ENCODE measurements at regions not wholly inside any gene's neighbourhood (a gene's known extent, or its start where the extent isn't known, plus 50 kb on each side); places are given as distances from the start of the nearest gene placed in this dataset.

- H3K36me3 ChIP-seq (ENCODE audit: control insufficient read depth, insufficient read depth, low read length) = no peaks in the 10 kb centered on the region
- no peak overlapping the region for H3K4me3 ChIP-seq (ENCODE audit: low read length)
- H3K9ac ChIP-seq (ENCODE audit: low read length) = no peak overlapping the region
- H3K27me3 ChIP-seq (ENCODE audit: control insufficient read depth, insufficient read depth, low read length) = no peaks in the 10 kb centered on the region
- H3K4me1 ChIP-seq (ENCODE audit: control insufficient read depth, insufficient read depth, low read length) = no peaks in the 10 kb centered on the region
- H3K9me3 ChIP-seq (ENCODE audit: control insufficient read depth, low read length) = no peaks in the 10 kb centered on the region
Observed at GRCh38 chr11:70601861-70602538, 203.7 kb downstream of the CTTN start.

GRCh38 chr11:70603114-70603755 lies 204.9 kb downstream of the CTTN start:
- Histone ChIP-seq H3K9me3 (ENCODE audit: control insufficient read depth, low read length) (no peaks in the 10 kb centered on the region), H3K27me3 (ENCODE audit: control insufficient read depth, insufficient read depth, low read length) (no peaks in the 10 kb centered on the region), H3K4me3 (ENCODE audit: low read length) (no peak overlapping the region), H3K9ac (ENCODE audit: low read length) (no peak overlapping the region), H3K36me3 (ENCODE audit: control insufficient read depth, insufficient read depth, low read length) (no peaks in the 10 kb centered on the region), H3K4me1 (ENCODE audit: control insufficient read depth, insufficient read depth, low read length) (no peaks in the 10 kb centered on the region)

DNA sequence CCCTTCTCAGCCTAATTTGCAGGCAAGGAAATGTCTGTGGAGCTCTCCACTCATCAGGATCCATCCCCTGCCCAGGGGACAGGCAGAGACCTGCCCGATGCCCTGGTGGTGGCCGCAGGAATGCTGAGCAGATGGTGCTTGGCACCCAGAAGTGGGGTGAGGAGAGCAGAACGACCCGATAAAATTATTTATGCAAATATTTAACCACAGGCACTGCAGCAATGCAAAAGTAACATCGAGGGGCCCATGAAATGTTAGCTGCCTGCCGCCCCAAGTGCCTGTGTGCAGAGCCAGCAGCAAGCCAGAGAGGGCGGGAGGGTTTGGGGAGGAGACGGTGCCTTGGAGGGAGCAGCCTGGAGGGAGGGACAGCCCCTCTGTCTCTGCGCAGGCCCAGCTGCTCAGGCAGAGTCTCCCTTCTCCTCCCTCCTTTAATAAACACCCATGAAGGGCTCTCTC lies 205.5 kb downstream of the CTTN start:
- no peaks in the 10 kb centered on the region for H3K27me3 ChIP-seq (ENCODE audit: control insufficient read depth, insufficient read depth, low read length)
- H3K4me1 ChIP-seq (ENCODE audit: control insufficient read depth, insufficient read depth, low read length) = no peaks in the 10 kb centered on the region
- H3K36me3 ChIP-seq (ENCODE audit: control insufficient read depth, insufficient read depth, low read length) = no peaks in the 10 kb centered on the region
- H3K9me3 ChIP-seq (ENCODE audit: control insufficient read depth, low read length) = no peaks in the 10 kb centered on the region
- no peak overlapping the region for H3K9ac ChIP-seq (ENCODE audit: low read length)
- H3K4me3 ChIP-seq (ENCODE audit: low read length) = no peak overlapping the region

GRCh38 chr11:70604221-70604620 lies 205.9 kb downstream of the CTTN start:
- Histone ChIP-seq H3K9me3 (ENCODE audit: control insufficient read depth, low read length) (no peaks in the 10 kb centered on the region), H3K4me3 (ENCODE audit: low read length) (no peak overlapping the region), H3K4me1 (ENCODE audit: control insufficient read depth, insufficient read depth, low read length) (no peaks in the 10 kb centered on the region), H3K36me3 (ENCODE audit: control insufficient read depth, insufficient read depth, low read length) (no peaks in the 10 kb centered on the region), H3K27me3 (ENCODE audit: control insufficient read depth, insufficient read depth, low read length) (no peaks in the 10 kb centered on the region), H3K9ac (ENCODE audit: low read length) (no peak overlapping the region)

DNA sequence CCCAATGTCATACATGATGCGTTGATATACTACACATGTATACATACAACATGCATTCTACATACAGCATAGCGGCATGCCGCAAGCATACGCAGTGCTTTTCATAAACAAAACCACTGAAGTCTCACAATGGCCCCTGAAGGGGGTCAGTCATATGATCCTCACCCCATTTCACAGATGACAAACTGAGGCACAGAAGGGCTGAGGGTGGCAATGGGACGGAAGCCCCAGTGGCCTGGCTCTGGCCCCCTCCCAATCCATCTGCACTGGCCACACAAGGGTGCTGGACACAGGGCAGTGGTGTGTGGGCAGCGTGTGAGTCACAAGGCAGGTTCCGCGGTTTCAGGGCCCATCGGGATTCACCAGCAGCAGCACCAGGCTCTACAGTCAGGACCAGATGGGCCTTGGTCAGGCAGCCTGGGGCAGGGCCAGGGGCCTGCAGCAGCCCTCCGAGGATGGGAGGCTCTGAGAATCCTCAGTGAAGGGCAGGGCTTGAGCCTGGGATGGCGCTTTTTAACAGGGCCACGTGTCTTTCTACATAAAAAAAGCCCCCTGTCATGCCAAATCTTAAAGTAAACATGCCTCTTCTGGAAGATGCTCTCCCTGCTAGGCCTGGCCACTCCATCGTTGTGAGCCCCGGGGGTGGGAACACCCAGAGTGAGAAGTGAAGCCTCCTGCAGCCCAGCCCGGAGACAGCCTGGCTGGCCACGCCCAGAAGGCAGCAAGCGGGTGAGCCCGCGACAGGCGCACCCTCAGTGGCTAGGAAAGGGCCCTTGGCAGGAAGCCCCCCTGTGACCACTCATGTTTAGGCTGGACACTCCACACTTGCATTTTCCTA lies 206.5 kb downstream of the CTTN start:
- Histone ChIP-seq H3K4me1 (ENCODE audit: control insufficient read depth, insufficient read depth, low read length) (no peaks in the 10 kb centered on the region), H3K36me3 (ENCODE audit: control insufficient read depth, insufficient read depth, low read length) (no peaks in the 10 kb centered on the region), H3K9me3 (ENCODE audit: control insufficient read depth, low read length) (no peaks in the 10 kb centered on the region), H3K4me3 (ENCODE audit: low read length) (no peak overlapping the region), H3K27me3 (ENCODE audit: control insufficient read depth, insufficient read depth, low read length) (no peaks in the 10 kb centered on the region), H3K9ac (ENCODE audit: low read length) (no peak overlapping the region)

- H3K9ac ChIP-seq (ENCODE audit: low read length) = no peak overlapping the region
- no peaks in the 10 kb centered on the region for H3K36me3 ChIP-seq (ENCODE audit: control insufficient read depth, insufficient read depth, low read length)
- H3K9me3 ChIP-seq (ENCODE audit: control insufficient read depth, low read length) = no peaks in the 10 kb centered on the region
- H3K27me3 ChIP-seq (ENCODE audit: control insufficient read depth, insufficient read depth, low read length) = no peaks in the 10 kb centered on the region
- no peaks in the 10 kb centered on the region for H3K4me1 ChIP-seq (ENCODE audit: control insufficient read depth, insufficient read depth, low read length)
- H3K4me3 ChIP-seq (ENCODE audit: low read length) = no peak overlapping the region
Observed at GRCh38 chr11:70605468-70605815, 207.1 kb downstream of the CTTN start.

GRCh38 chr11:70605846-70606245 lies 207.5 kb downstream of the CTTN start:
- Histone ChIP-seq H3K9ac (ENCODE audit: low read length) (no peak overlapping the region), H3K9me3 (ENCODE audit: control insufficient read depth, low read length) (no peaks in the 10 kb centered on the region), H3K4me1 (ENCODE audit: control insufficient read depth, insufficient read depth, low read length) (no peaks in the 10 kb centered on the region), H3K27me3 (ENCODE audit: control insufficient read depth, insufficient read depth, low read length) (no peaks in the 10 kb centered on the region), H3K36me3 (ENCODE audit: control insufficient read depth, insufficient read depth, low read length) (no peaks in the 10 kb centered on the region), H3K4me3 (ENCODE audit: low read length) (no peak overlapping the region)

- no peaks in the 10 kb centered on the region for H3K4me1 ChIP-seq (ENCODE audit: control insufficient read depth, insufficient read depth, low read length)
- H3K36me3 ChIP-seq (ENCODE audit: control insufficient read depth, insufficient read depth, low read length) = no peaks in the 10 kb centered on the region
- no peaks in the 10 kb centered on the region for H3K27me3 ChIP-seq (ENCODE audit: control insufficient read depth, insufficient read depth, low read length)
- no peak overlapping the region for H3K4me3 ChIP-seq (ENCODE audit: low read length)
- no peak overlapping the region for H3K9ac ChIP-seq (ENCODE audit: low read length)
- H3K9me3 ChIP-seq (ENCODE audit: control insufficient read depth, low read length) = no peaks in the 10 kb centered on the region
Observed at GRCh38 chr11:70606248-70606950, 208.1 kb downstream of the CTTN start.

- Histone ChIP-seq H3K4me1 (ENCODE audit: control insufficient read depth, insufficient read depth, low read length) (no peaks in the 10 kb centered on the region), H3K27me3 (ENCODE audit: control insufficient read depth, insufficient read depth, low read length) (no peaks in the 10 kb centered on the region), H3K4me3 (ENCODE audit: low read length) (no peak overlapping the region), H3K9me3 (ENCODE audit: control insufficient read depth, low read length) (no peaks in the 10 kb centered on the region), H3K36me3 (ENCODE audit: control insufficient read depth, insufficient read depth, low read length) (no peaks in the 10 kb centered on the region), H3K9ac (ENCODE audit: low read length) (no peak overlapping the region)
Observed at GRCh38 chr11:70606951-70607330, 208.6 kb downstream of the CTTN start.

DNA sequence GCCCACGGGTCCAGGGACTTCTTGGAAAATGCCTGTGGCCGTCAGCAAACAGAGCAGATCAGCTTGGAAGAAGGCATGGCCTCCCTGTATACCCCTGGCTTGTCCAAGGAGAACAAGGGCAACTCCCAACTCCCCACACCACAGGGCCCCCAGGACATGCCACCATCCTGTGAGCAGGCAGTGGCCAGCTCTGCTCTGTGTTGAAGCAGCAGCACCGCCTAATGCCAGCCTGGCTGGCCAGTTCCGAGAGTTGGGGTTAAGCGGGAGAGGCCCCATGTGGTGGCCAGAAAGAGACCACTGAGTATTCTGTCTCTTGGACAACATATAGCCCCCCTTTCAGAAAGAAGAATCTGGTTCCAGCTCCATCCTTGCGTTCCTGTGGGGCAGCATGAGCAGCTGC lies 209.2 kb downstream of the CTTN start:
- Histone ChIP-seq H3K9ac (ENCODE audit: low read length) (no peak overlapping the region), H3K4me1 (ENCODE audit: control insufficient read depth, insufficient read depth, low read length) (no peaks in the 10 kb centered on the region), H3K27me3 (ENCODE audit: control insufficient read depth, insufficient read depth, low read length) (no peaks in the 10 kb centered on the region), H3K4me3 (ENCODE audit: low read length) (no peak overlapping the region), H3K36me3 (ENCODE audit: control insufficient read depth, insufficient read depth, low read length) (no peaks in the 10 kb centered on the region), H3K9me3 (ENCODE audit: control insufficient read depth, low read length) (no peaks in the 10 kb centered on the region)

DNA sequence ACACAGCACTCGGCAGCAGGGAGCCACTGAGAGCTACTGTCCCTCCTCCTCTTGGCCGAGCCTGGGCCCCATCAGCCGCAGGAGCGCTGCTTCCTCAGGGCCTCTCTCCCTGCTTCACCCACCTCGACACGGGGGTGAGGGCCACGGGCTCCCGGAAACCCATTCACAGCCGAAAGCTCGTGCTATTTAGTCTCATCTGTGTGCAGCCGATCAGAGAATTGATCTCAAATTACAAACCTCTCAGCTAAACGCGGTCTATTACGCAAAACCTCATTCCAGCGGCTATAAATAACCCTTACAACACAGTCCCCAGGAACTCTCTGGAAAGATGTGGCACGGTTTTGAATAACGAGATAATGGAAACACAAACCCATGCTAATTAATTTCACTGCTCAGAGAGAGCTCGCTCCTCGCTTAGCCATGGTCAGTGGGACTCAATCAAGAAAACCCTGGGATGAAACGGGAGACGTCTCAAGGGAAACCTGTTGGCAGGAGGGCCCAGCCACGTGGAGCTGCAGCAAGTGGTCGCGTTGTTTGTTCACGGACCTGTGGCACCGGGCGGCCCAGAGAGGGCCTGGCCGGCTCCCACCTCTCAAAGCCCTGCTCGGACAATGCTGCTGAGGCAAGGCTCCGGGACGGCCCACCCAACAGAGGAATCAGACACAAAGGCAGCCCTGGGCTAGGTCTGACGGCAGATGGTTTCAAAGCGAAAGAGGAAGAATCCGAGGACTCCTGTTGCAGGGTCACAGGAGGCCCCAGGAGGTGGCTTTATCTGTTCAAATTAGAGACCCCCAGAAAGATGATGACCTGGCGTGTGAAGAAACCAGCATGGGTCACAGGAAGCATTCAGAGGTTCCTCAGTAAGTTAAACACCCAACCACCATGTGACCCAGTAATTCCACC lies 210.5 kb downstream of the CTTN start:
- H3K36me3 ChIP-seq (ENCODE audit: control insufficient read depth, insufficient read depth, low read length) = no peaks in the 10 kb centered on the region
- no peaks in the 10 kb centered on the region for H3K9me3 ChIP-seq (ENCODE audit: control insufficient read depth, low read length)
- no peak overlapping the region for H3K4me3 ChIP-seq (ENCODE audit: low read length)
- H3K27me3 ChIP-seq (ENCODE audit: control insufficient read depth, insufficient read depth, low read length) = no peaks in the 10 kb centered on the region
- no peak overlapping the region for H3K9ac ChIP-seq (ENCODE audit: low read length)
- H3K4me1 ChIP-seq (ENCODE audit: control insufficient read depth, insufficient read depth, low read length) = no peaks in the 10 kb centered on the region

All from mucosa of stomach (tissue), 1 donor.